HG03066 (cell line): ENCODE measurements at regions not wholly inside any gene's neighbourhood (a gene's known extent, or its start where the extent isn't known, plus 50 kb on each side); places are given as distances from the start of the nearest gene placed in this dataset.

Source experiments
- ATAC-seq: cut with Tn5 transposase; IDR thresholded peaks from one replicate; pipeline ENCODE4 v1.9.1; 2021; ENCODE audit warnings: low read depth; ENCODE audit not compliant: unreplicated experiment

DNA sequence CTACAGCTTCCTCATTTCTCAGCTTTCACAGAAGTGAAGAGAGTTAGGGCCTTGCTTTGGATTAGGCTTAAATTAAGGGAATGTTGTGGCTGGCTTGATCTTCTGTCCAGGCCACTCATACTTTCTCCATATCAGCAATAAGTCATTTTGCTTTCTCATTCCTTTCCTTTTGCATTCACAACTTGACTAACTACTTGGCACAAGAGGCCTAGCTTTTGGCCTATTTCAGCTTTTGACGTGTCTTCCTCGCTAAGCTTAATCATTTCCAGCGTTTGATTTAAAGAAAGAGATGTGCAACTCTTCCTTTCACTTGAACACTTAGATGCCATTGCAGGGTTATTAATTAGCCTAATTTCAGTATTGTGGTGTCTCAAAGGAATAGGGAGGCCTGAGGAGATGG lies 712.0 kb downstream of the INHBA start:
- ATAC-seq: no peak

DNA sequence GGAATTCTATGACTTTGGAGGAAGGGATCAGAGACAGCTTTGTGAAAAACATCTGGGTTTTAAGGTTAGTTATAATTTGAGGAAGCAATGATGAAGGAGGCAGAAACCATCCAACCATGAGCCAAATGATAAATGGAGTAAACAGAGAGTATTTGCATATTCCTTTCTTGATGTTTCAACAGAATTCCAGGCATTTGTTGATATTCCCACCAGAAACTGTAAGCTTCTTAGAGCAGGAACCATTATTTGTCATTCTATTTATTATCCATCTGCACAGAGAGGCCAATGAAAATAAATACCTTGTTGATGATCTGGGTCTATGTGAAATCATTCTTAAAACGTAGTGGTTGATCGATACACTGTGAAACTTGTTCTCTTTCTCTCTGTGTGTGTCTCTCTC lies 715.3 kb downstream of the INHBA start:
- no peak for ATAC-seq

DNA sequence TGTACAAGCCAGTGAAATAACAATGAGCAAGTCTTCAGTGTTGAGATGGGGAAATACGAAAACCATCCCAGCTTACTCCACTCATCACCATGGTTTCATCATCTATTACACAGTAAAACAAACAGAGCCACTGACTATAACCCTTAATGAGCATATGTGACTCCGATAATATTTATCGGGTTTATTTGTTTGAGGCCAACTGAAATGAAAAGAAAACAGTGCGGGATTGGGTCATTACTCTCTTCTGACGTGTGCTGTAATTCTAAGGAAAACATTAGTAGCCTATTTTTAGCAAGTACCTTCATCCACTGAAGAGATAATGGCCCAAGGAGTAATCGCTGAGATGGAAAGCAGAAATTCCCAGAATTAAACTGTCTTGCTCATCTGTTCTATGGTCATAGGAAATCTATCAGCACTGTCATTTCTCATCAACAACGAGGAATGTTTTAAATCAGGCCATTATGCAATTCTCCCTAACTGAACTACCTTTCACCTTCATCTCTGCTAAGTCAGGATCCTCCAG lies 716.5 kb downstream of the INHBA start:
- no peak for ATAC-seq

DNA sequence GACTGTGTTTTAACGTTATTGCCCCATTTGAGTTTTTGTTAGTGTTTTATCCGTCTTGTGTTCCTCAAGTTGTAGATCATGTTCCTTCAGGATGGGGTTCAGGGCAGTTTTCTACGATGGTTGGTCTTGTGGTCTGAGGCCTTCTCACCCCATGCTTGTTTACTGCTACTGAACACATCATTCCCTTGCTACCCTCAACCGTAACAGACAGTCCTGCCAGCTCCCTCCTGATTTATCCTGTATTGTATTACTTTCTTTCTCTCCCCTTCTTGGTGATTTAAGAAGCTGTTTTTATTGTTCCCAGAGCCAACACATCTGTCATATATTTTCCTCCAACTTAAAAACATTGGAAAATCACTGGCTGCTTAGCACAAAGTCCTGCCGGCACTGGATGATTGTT lies 719.8 kb downstream of the INHBA start:
- ATAC-seq: no peak

DNA sequence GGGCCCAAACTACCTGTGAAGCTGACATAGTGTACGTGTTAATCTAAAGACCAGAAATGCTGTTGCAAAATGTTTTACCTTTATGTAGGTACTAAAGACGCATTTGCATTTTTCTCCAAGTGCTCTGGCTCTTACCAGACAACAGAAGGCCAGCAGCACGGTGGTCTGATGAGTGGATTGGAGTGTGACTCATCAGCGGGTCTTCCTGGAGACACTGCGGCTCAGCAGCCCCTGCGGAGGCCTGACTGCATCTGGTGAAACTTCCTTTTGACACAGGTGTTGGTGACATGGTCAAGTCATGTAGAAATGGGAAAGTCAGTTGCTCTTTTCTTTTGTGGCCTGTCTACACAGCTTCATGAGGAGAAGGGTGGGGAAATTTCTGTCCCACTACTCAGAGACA lies 723.6 kb downstream of the INHBA start:
- ATAC-seq: no peak

DNA sequence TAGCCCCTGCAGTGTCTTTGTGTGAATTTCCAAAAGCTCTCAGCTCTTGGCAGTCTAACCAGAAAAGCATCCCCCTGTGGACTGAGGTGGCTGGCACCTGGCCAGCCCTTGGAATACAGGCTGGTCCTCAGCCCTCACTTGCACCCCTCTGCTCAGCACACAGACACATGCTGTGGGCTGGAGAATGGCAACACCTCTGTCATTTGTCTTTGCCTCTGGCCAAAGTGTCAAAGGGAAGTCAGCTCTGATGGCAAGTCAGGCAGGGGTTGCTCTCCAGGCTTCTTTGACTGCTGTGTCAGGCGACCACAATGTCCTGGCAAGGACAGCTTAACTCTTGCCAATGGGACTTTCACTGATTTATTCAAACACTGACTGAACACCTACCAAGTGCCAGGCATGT lies 724.8 kb downstream of the INHBA start:
- no peak for ATAC-seq

DNA sequence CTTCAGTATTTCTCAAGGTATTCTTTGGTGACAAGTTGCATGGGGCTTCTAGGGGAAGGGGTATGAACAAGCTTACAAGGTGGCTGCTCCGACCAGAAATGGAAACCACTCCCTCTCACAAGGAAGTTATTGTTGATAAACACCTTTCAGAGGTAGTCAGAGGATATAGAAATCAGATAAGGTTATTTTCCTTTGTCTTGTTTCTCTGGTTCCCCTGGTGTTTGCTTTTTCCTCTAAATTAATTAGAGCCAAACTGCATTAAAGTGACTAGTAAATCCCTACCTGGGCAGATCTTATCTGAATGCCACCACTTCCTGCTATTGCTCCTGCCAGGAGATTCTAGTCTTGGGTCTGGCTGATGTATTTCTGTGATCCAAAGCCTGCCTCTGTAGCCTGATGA lies 725.4 kb downstream of the INHBA start:
- no peak for ATAC-seq

DNA sequence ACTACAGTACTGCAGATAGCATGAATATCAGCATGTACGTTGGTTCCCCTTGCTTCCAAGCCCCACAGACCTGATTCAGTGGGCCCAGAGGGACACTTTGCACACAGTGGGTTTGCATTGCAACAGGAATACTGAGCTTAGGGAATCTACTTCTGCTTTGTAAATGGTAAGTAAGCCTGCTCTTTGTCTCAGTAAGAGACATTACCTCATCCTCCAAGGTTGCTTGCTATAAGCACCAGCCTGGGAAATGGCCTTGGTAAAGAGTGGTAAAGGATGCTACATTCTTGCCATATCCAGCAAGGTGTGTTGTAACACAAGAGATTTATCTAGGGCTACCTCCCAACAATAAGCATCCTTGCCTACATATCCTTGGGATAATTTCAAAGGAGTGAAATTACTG lies 730.5 kb downstream of the INHBA start:
- no peak for ATAC-seq

DNA sequence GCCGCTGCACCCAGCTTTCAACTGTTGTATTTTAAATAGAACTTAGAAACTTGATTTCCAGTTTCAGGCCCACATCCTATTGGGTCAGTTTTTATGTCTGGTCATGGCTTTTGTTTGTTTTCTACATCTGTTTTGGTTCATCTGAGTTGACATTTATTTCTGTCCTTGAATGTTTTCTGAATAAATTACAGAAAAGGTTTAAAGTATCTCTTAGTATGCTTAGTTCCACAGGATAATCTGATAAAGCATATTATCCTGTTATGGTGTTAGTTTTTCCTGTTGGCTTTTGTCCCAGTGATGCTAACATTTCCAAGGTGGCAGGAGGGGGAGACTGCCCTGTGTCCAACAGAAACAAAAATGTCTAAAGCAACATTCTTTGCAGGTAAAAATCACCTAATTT lies 733.2 kb downstream of the INHBA start:
- no peak for ATAC-seq

DNA sequence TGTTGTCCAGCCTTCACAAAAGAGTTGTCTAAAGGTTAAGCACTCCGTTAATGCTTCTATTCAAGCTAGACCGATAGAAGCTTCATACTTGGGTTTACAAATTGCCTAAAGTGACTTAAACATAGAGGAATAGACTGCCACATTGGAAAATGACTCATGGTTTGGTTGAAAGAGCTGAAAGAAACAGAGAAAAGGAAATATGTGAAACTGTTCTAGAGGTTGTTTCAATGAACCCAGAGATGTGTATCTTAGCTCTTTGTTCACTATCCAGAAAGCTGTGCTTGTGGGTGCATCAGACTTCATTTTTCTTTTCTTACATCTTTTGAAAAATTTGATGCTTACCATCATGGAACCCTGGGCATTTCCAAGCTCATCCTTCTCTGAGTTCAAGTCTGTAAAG lies 736.2 kb downstream of the INHBA start:
- no peak for ATAC-seq

DNA sequence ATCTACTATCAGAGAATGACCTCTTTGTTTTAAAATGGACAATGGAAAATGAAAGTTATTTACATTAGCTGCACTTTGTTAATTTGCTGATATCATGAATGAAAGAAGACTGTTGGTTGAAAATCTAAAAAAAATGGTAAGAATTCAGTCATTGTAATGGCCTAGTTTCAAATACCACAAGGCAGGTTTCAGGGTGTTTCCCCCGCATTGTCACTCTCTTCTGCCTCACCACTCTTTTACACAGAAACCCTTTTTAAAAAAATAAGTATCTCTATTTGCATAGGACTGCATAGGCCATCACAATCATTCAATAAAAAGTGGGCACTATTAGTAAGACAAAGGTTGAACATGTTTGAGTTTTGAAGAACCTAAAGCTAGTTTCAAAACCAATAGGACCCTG lies 737.1 kb downstream of the INHBA start:
- peak; percentile 56 for ATAC-seq

DNA sequence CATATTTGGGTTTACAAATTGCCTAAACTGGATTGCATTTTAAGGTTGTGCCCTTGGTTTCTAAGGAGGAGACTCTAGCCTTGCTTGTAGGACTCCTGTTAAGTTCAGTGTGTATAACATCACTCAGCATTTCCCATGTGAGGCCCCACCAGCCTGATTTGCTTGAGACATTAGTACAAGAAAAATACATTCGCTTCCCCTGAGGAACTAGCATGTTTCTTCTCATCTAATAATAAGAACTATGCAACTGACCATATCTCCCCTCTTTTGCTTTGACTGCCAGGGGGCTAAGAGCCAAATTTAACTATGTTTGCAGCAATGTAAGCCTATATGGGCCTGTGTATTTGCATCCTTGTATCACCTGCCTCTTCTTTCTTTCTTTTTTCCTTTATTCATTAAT lies 737.9 kb downstream of the INHBA start:
- ATAC-seq: no peak

DNA sequence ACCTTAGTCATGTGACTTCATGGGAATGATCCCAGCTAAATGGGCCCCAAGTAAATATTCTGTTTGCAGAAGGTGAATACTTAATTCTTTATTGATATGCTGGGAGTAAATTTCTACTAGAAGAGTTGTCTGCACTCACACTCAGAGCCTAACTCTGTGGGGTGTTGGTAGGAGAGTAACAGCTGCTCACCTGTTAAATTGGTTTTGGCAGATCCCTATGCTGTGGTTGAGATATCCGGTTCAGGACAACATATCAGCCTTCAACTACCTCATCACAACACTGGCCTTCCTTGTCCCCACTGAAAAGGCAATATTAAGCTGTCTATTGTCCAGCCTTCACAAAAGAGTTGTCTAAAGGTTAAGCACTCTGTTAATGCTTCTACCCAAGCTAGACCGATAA lies 738.3 kb downstream of the INHBA start:
- ATAC-seq: no peak

DNA sequence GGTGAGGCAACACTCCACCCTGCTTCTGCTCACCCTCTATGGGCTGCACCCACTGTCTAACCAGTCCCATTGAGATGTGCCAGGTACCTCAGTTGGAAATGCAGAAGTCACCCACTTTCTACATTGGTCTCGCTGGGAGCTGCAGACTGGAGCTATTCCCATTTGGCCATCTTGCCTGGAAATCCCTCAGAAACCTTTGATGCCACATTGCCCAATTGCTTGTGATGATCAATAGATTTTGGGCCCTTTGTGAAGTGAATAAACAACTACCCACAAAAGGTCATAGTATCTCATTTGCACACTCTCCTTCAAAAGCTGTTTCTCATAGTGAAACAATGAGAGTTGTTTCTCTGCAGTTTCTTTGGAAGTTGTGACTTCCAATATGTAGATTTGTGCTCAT lies 742.9 kb downstream of the INHBA start:
- no peak for ATAC-seq

DNA sequence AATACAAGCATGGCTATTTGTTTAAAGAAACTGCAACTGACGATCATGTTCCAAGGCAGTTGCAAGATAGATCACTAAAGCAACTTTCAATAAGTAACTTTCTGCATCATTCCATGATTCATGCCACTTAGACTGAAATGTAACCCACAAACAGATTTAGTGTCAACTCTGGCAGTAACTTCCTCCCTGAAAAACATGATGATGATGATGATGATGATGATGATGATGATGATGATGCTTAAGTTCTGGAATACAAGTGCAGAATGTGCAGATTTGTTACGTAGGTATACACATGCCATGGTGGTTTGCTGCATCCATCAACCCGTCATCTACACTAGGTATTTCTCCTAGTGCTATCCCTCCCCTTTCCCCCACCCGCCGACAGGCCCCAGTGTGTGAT lies 754.7 kb downstream of the INHBA start:
- ATAC-seq: no peak

DNA sequence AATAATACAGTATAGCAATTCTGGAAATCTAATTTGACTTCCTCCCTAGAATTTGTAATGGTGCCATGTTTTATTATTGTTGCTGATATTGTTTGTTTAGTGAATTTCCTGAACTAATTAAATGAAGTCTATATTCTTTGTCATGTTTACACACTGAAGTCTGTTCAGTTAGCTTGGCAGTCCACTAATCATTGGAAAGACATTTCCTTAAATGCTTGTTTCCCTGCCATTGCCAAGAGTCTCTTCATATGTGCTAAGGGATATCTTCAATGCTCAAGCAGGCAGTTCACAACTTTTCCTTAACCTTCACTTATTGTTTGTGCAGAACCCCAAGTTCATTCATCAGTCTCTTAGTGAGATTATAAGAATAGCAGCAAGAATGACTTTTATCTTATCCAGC lies 755.3 kb downstream of the INHBA start:
- no peak for ATAC-seq

DNA sequence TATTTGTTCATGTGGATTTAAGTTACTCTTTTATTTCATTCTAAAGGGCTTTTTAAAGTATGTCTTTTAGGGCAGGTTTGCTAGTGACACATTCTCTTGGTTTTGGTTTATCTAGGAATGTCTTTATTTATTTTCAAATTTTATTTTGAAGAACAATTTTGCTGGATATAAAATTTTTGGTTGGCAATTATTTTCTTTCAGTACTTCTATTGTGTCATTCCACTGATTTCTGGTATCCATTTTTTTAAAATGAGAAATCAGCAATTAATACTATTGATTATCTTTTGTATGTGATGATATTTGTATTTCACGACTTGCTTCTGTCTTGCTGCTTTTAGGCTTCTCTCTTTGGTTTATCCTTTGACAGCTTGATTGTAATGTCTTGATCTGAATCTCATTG lies 756.3 kb downstream of the INHBA start:
- ATAC-seq: no peak

DNA sequence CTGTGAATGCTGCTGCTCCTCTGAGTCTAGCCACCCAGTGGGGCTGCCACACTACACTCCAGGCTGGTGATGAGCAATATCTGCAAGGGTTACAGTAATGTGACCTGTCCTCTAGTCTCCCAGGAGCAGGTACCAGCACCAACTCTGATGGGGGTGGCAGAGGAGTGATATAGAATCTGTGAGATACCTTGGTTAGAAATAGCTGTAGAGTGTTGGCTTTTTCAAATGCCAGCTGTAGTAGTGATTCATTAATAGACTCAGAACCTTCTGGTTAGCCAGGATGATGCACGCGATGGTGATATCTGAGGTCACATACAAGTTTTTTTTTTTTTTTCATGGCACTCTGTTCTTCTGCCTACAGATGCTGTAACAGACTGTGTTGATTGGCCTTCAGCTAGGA lies 757.1 kb downstream of the INHBA start:
- no peak for ATAC-seq

DNA sequence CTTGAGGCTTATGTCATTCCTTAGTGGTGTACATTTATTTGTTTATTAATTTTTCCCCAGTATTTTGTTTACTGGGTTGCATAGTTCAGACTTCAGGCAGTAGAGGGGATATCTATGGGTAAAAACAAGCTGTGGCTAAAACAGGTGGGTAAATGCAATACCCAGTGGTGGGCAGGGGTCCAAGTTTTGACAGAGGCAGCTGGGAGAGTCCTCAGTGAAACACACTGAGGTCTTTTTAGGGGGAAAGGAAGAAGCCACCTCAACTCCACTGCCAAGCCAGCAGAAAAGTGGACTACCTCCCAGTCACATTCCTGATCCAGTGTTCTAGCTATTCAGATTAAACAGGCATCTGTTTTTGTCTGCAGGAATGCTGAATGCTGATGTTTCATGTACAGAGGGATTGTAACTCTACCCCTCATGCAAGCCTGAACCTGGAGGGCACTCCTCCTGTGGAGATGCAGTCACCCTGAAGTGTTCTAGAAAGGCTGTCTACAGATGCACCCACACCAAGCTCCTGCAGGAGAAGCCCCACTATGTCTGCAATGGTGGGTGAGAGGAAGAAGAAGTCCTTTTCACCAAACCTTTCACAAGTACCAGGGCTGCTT lies 757.8 kb downstream of the INHBA start:
- ATAC-seq: no peak

DNA sequence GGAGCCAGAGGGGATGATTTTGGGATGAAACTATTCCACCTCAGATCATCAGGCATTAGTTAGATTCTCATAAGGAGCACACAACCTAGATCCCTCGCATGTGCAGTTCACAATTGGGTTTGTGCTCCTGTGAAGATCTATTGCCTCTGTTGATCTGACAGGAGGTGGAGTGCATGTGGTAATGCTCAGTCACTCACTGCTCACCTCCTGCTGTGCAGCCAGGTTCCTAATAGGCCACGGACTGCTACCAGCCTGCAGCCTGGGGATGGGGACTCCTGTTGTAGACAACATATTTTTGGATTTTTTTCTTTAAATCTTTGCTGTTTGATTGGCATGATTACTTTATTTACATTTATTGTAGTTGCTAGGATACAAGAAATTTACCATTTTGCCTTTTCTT lies 765.0 kb downstream of the INHBA start:
- no peak for ATAC-seq

DNA sequence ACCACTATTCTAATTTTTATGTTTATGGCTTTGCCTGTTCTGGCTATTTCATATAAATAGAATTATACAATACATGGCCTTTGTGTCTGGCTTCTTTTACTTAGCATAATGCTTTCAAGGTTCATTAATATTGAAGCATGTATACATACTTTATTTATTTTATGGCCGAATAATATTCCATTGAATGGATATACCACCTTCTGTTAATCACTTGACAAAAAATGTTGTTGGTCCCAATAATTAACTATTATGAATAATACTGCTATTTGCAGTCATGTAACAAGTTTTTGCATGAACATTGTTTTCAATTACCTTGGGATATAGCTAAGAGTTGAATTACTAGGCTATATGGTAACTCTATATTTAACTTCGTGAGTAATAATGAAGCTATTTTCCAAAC lies 767.5 kb downstream of the INHBA start:
- no peak for ATAC-seq

DNA sequence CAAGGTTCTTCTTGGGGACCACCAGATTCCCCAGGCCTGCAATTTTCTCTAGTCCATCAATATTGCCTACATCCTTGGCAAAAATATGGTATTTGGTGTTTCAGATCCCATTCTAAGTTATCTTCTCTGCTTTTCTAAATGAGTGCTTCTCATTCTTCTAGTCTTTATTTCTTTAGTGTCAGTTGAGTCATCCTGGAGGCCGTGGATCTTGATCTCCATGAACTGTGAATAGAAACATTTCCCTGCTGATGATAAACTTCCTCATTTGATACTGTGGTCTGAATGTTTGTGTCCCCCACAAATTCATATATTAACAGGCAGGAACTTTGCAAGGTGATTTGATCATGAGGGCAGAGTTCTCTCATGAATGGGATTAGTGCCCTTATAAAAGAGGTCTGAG lies 779.3 kb downstream of the INHBA start:
- ATAC-seq: no peak

DNA sequence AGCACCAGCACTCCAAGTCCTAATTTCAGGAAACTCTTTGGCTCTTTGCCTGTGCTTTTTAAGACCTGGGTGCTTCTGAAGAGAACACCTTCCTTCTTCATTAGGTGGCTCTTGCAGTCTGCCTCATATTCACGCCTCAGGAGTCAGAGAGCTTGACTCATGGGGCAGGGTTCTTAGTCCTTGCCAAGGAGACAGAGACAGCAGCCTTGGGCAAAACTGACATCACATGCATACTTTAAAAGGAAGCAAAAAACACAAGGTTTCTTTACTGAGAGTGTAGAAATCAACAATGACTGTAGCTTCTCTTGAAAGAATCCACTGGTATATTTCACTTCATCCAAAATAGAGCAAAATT lies 780.6 kb downstream of the INHBA start:
- ATAC-seq: no peak
